ENCODE measurements at regions not wholly inside any gene's neighbourhood (a gene's known extent, or its start where the extent isn't known, plus 50 kb on each side); places are given as distances from the start of the nearest gene placed in this dataset.

- TF ChIP-seq CREB1 (IDR thresholded peaks at IDR 0.05; ENCODE audit: low read depth) (no peak), EGR1 (IDR thresholded peaks at IDR 0.05) (no peak), YY1 (IDR thresholded peaks at IDR 0.05; ENCODE audit: low read depth) (no peak), USF1 (IDR thresholded peaks at IDR 0.05) (no peak), ZBTB7A (IDR thresholded peaks at IDR 0.05; ENCODE audit: low read depth) (no peak), RAD21 (IDR thresholded peaks at IDR 0.05; ENCODE audit: low read depth) (no peak), MAX (IDR thresholded peaks at IDR 0.05) (no peak)
Measured at GRCh38 chr13:44271031-44271455, 102.6 kb upstream of the SERP2 start.

GRCh38 chr13:44271473-44271872, 102.2 kb upstream of the SERP2 start:
- TF ChIP-seq EGR1 (IDR thresholded peaks at IDR 0.05) (no peak), TAF1 (IDR thresholded peaks at IDR 0.05; ENCODE audit: low read depth) (no peak), MAX (IDR thresholded peaks at IDR 0.05) (no peak)

- no peak for TF ChIP-seq YY1 (IDR thresholded peaks at IDR 0.05; ENCODE audit: low read depth)
Measured at GRCh38 chr13:44271915-44272341, 101.7 kb upstream of the SERP2 start.

- no peak for TF ChIP-seq RAD21 (IDR thresholded peaks at IDR 0.05; ENCODE audit: low read depth)
- no peak for TF ChIP-seq CEBPB (IDR thresholded peaks at IDR 0.05)
- no peak for TF ChIP-seq FOXM1 (IDR thresholded peaks at IDR 0.05; ENCODE audit: borderline replicate concordance, low read depth)
- no peak for TF ChIP-seq USF1 (IDR thresholded peaks at IDR 0.05)
- TF ChIP-seq NFIC (IDR thresholded peaks at IDR 0.05): no peak
- no peak for TF ChIP-seq MAX (IDR thresholded peaks at IDR 0.05)
- TF ChIP-seq YY1 (IDR thresholded peaks at IDR 0.05; ENCODE audit: low read depth): no peak
- no peak for TF ChIP-seq TEAD4 (IDR thresholded peaks at IDR 0.05)
- no peak for TF ChIP-seq CREB1 (IDR thresholded peaks at IDR 0.05; ENCODE audit: low read depth)
- no peak for TF ChIP-seq TCF12 (IDR thresholded peaks at IDR 0.05; ENCODE audit: low read depth)
- no peak for TF ChIP-seq ZBTB7A (IDR thresholded peaks at IDR 0.05; ENCODE audit: low read depth)
- TF ChIP-seq EP300 (IDR thresholded peaks at IDR 0.05; ENCODE audit: borderline replicate concordance): no peak
- TF ChIP-seq EGR1 (IDR thresholded peaks at IDR 0.05): no peak
- TF ChIP-seq TAF1 (IDR thresholded peaks at IDR 0.05; ENCODE audit: low read depth): no peak
- TF ChIP-seq REST (IDR thresholded peaks at IDR 0.05; ENCODE audit: low read depth): no peak
Measured at GRCh38 chr13:44272692-44273091, 100.9 kb upstream of the SERP2 start.

- no peak for TF ChIP-seq TAF1 (IDR thresholded peaks at IDR 0.05; ENCODE audit: low read depth)
- no peak for TF ChIP-seq FOXM1 (IDR thresholded peaks at IDR 0.05; ENCODE audit: borderline replicate concordance, low read depth)
- TF ChIP-seq YY1 (IDR thresholded peaks at IDR 0.05; ENCODE audit: low read depth): no peak
- TF ChIP-seq CREB1 (IDR thresholded peaks at IDR 0.05; ENCODE audit: low read depth): no peak
Measured at GRCh38 chr13:44273216-44273615, 100.4 kb upstream of the SERP2 start.

GRCh38 chr13:44273991-44274770, 99.4 kb upstream of the SERP2 start:
- TF ChIP-seq TEAD4 (IDR thresholded peaks at IDR 0.05): no peak
- TF ChIP-seq TAF1 (IDR thresholded peaks at IDR 0.05; ENCODE audit: low read depth): no peak
- TF ChIP-seq EP300 (IDR thresholded peaks at IDR 0.05; ENCODE audit: borderline replicate concordance): no peak
- TF ChIP-seq MAX (IDR thresholded peaks at IDR 0.05): no peak
- TF ChIP-seq TCF12 (IDR thresholded peaks at IDR 0.05; ENCODE audit: low read depth): no peak

GRCh38 chr13:44274771-44275205, 98.8 kb upstream of the SERP2 start:
- no peak for TF ChIP-seq TAF1 (IDR thresholded peaks at IDR 0.05; ENCODE audit: low read depth)
- TF ChIP-seq NFIC (IDR thresholded peaks at IDR 0.05): no peak
- no peak for TF ChIP-seq CEBPB (IDR thresholded peaks at IDR 0.05)
- TF ChIP-seq FOXM1 (IDR thresholded peaks at IDR 0.05; ENCODE audit: borderline replicate concordance, low read depth): no peak
- TF ChIP-seq USF1 (IDR thresholded peaks at IDR 0.05): no peak
